ENCODE measurements at regions not wholly inside any gene's neighbourhood (a gene's known extent, or its start where the extent isn't known, plus 50 kb on each side); places are given as distances from the start of the nearest gene placed in this dataset.

GRCh38 chr10:56836659-56837058, 475.6 kb upstream of the ZWINT start:
- no peak for DNase-seq (ENCODE audit: low spot score)

DNA sequence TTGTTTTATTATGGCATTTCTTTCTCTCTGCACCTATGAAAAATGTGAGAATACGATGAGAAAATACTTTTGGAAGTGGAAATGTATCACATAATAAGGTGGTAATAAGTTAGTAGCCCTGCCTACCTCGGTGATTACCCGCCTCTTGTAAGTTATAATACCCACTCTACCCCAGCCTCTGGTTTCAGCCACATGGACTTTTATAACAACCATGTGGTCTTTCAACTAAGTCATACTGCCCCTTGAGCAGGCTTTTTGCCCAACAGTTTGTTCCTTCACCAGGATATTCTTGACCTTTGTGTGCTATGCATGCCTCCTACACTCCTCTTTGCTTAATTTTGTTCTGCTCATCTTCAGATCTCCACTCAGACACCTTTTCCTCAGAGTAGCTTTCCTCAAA, 470.6 kb upstream of the ZWINT start:
- DNase-seq (ENCODE audit: low spot score), result no peak

DNA sequence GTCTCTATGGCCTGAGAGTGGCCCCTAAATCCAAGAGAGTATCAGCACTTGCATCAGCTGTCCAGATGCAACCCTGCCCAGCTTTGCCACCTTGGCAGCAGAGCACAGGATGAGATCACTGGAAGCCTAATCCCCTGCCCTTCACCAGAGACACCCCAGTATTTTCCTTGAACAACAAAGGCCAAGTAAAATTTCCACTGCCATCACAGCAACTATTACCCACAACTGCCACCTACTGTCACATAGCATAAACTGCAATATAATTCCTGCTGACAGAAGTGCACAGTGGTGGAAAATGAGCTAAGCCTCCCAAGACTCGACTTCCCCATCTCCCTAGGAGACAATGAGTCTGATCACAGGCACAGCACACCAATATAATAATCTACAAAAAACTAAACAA, 462.8 kb upstream of the ZWINT start:
- no peak for DNase-seq (ENCODE audit: low spot score)

DNA sequence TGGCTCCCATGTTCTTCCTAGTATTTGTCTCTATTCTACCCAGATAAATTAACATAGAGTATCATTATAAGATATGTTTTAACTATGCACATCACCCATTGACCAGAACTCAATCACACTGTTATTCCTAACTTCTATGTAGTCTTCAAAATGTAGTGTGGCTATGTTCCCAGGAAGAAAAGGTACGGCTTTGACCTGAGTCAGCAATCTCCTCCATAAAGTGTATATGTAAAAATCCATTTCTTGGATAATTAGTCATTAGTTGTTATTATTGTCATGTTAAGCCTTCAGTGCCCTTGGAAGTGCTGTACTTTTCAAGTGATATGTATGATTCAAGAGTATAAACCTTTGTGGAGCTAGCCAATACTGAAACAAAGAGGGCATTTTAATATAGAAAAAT, 444.0 kb upstream of the ZWINT start:
- DNase-seq (ENCODE audit: low spot score), result no peak

- no peak for DNase-seq (ENCODE audit: low spot score)
These were observed 424.2 kb upstream of the ZWINT start for GRCh38 chr10:56785292-56785691.

DNA sequence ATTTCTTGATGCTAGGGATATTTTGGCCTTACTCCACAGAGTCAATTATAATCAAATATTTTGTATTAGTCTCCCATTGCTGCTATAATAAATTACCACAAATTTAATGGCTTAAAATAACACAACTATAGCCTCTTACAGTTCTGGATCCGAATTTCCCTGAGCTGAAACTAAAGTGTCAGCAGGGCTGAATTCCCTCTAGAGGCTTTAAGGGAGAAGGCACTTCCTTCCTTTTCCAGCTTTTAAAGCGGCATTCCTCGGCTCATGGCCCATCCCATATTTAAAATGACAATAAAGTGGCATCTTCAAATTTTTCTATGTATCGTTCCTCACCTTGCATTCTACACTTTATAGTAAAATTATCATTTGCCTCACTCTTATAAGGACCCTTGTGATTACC, 421.4 kb upstream of the ZWINT start:
- no peak for DNase-seq (ENCODE audit: low spot score)

DNA sequence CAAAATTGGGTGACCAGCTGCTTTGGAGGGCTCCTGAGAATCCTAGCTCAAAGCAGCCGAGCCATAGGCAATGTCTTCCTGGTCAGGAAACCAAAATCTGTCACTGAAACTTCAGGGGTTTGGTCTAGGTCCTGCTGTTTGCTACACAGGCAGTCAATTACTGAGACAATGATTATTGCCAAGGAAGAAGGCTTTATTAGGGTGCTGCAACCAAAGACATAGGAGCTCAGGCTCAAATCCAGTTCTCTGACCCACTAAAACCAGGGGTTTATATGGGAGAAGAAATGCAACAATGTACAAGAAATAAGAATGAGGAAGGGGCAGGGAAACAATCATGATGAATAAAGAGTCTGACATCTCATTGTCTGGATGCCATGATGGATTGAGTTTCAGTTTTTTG, 410.3 kb upstream of the ZWINT start:
- DNase-seq (ENCODE audit: low spot score), result no peak

DNA sequence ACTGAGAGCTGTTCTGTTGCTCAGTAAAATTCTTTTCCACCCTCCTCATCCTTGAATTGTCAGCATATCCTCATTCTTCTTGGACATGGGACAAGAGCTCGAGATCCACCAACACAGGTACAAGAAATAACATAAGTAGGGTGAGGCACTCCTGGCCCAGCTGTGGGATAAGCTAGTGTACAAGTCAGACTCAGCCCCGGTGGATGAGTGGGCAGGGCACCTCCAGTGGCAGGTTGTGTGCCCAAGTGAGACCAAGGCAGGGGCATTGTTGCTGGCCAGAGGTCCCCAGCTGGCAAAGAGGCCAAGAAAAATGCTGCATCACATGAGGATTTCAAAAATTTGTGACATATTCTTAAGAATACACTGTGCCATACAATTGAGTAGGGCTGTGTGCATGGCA, 402.0 kb upstream of the ZWINT start:
- no peak for DNase-seq (ENCODE audit: low spot score)

- DNase-seq (ENCODE audit: low spot score), result no peak
These were observed 384.4 kb upstream of the ZWINT start for GRCh38 chr10:56745490-56745889.

GRCh38 chr10:56728349-56728748, 367.3 kb upstream of the ZWINT start:
- no peak for DNase-seq (ENCODE audit: low spot score)

DNA sequence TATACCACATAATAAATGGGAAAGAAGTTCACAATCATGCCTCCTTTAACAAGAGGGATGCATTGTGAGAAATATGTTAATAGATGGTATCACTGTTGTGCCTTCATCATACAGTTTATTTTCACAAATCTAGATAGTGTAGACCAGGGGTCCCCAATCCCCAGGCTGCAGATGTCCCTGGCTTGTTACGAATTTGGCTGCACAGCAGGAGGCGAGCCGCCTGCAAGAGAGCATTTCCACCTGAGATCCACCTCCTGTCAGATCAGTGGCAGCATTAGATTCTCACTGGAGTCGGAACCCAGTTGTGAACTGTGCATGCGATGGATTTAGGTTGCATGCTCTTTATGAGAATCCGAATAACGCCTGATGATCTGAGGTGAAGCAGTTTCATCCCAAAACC, 361.9 kb upstream of the ZWINT start:
- DNase-seq (ENCODE audit: low spot score), result no peak

DNA sequence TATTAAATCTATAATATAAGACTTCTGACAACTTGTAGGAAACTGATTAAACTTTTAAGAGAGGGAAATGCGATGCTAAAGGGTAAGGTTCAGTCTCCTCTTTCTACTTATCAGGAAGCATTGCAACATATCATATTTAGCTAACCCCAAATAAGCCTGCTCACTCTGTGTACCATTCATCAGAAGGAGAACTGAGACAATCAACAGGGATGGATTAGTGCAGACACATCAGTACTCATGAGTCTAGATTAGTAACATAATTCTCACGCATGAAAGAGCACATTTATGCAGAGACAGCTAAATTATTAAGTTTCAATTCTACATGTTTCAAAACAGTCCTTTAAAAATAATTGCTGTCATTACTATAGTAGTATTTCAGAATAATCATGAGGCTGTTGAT, 354.2 kb upstream of the ZWINT start:
- no peak for DNase-seq (ENCODE audit: low spot score)

DNA sequence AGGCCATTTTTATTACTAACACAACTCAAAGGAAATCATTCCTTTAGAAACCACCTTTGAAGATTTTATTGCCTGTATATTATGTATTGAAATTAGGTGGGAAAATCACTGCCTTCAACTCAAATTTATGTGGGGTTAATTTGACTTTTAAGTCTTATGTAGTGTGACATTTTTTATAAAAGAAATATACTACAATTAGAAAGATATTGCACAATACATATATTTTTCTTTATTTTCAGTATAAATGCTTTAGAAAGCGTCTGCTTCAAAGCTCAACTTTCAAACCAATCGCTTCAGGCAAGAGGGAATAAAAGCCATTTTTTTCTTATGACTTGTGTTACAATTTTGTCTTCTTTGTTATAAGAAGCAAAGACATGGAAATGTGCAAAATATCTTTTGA, 337.4 kb upstream of the ZWINT start:
- DNase-seq (ENCODE audit: low spot score), result no peak

DNA sequence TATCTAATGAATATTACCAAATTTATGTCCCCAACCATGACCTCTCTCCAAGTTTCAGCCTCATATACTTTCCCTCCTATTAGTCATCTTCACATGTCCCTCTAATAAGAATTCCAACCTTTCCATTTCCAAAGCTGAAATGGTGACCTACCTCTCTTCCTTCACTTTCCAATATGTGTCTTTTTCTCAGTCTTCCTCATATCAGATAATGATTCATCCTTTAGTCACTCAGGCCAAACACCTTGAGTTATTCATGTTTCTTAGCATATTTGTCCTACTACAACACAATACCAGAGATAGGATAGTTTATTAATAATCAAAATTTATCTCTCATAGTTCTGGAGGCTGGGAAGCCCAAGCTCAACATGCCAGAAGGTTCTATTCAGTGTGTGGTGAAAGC, 318.5 kb upstream of the ZWINT start:
- DNase-seq (ENCODE audit: low spot score), result no peak

- no peak for DNase-seq (ENCODE audit: low spot score)
These were observed 301.8 kb upstream of the ZWINT start for GRCh38 chr10:56662765-56663447.

GRCh38 chr10:56653289-56653688, 292.2 kb upstream of the ZWINT start:
- no peak for DNase-seq (ENCODE audit: low spot score)

- DNase-seq (ENCODE audit: low spot score), result no peak
These were observed 285.5 kb upstream of the ZWINT start for GRCh38 chr10:56646329-56647111.

- DNase-seq (ENCODE audit: low spot score), result no peak
These were observed 272.9 kb upstream of the ZWINT start for GRCh38 chr10:56633876-56634452.

- DNase-seq (ENCODE audit: low spot score), result no peak
These were observed 271.5 kb upstream of the ZWINT start for GRCh38 chr10:56632537-56632936.

- DNase-seq (ENCODE audit: low spot score), result no peak
These were observed 263.0 kb upstream of the ZWINT start for GRCh38 chr10:56624082-56624481.

GRCh38 chr10:56623064-56623463, 262.0 kb upstream of the ZWINT start:
- no peak for DNase-seq (ENCODE audit: low spot score)

- DNase-seq (ENCODE audit: low spot score), result no peak
These were observed 261.4 kb upstream of the ZWINT start for GRCh38 chr10:56622335-56622973.

DNA sequence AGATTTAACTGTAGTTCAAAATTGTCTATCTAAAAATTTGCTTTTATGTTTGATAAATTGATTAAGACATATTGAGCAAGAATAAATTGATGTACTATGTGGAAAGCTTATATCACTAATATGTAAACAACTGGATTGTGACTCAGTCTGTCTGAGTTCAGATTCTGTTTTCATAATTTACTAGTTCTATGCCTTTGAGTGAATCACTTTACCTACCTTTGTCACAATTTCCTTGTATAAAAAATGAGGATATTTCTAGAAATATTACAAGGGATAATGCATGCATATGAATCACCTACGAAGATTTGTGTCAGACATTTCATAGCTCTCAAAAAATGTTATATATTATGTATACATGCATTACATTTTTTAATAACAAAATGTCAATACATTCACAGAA, 245.1 kb upstream of the ZWINT start:
- no peak for DNase-seq (ENCODE audit: low spot score)

Data from globus pallidus (tissue), 1 donor.